HEK293 (cell line): ENCODE measurements at regions not wholly inside any gene's neighbourhood (a gene's known extent, or its start where the extent isn't known, plus 50 kb on each side); places are given as distances from the start of the nearest gene placed in this dataset.

Experiments
- CTCF ChIA-PET: fragments of 350-600 bp; formaldehyde crosslinking; extraction: SDS; loops from one replicate; lab custom pipeline; 2021; ENCODE audit warnings: antibody characterized with exemption; lab: Yijun Ruan, JAX
- POLR2A ChIA-PET: fragments of 300-600 bp; formaldehyde crosslinking; extraction: SDS; loops from one replicate; lab custom pipeline; 2020; ENCODE audit warnings: antibody characterized with exemption, inconsistent platforms; lab: Yijun Ruan, JAX
- H3K27ac ChIP-seq: fragments of 200-500 bp; sonication (Bioruptor generic); 2 replicates; pipeline ENCODE4 v1.5.1; 2014; ENCODE audit warnings: low read depth, low read length, control low read depth, inconsistent platforms; ENCODE audit errors: extremely low read depth
- H3K36me3 ChIP-seq, 2 experiments: fragments of 200-500 bp in 1 of 2; sonication (Bioruptor generic) in 1 of 2; 1 replicate in 1 of 2; 2 replicates in 1 of 2; pipeline ENCODE4 v1.5.1; 2014 to 2017; ENCODE audit warnings: inconsistent platforms in 2 of 2, low read length in 2 of 2; ENCODE audit not compliant: control insufficient read depth in 2 of 2, insufficient read depth in 1 of 2
- H3K4me1 ChIP-seq: fragments of 200-500 bp; sonication (Bioruptor generic); 2 replicates; pipeline ENCODE4 v1.5.1; 2014; ENCODE audit warnings: mild to moderate bottlenecking, low read length, inconsistent platforms; ENCODE audit not compliant: control insufficient read depth, insufficient read depth
- H3K4me3 ChIP-seq: 2 replicates; pipeline ENCODE4 v1.5.1; 2011; ENCODE audit warnings: low read depth, mild to moderate bottlenecking, control low read depth, low read length, moderate library complexity
- H3K9me3 ChIP-seq: fragments of 200-500 bp; sonication (Bioruptor generic); 2 replicates; pipeline ENCODE4 v1.5.1; 2014; ENCODE audit warnings: low read depth, low read length, inconsistent platforms; ENCODE audit not compliant: control insufficient read depth, insufficient read depth
- BCL6B ChIP-seq: fragments of 450-650 bp; formaldehyde crosslinking; IDR thresholded peaks from 2 replicates; pipeline ENCODE4 v1.5.1; 2017; ENCODE audit warnings: missing biosample characterization, missing genetic modification characterization
- CTCF ChIP-seq: fragments of 450-650 bp; formaldehyde crosslinking; IDR thresholded peaks from 2 replicates; pipeline ENCODE4 v1.5.1; 2016; ENCODE audit warnings: missing biosample characterization, missing genetic modification characterization
- GLI4 ChIP-seq: fragments of 450-650 bp; formaldehyde crosslinking; IDR thresholded peaks from 2 replicates; pipeline ENCODE4 v1.5.1; 2016; ENCODE audit warnings: missing biosample characterization, missing genetic modification characterization
- WT1 ChIP-seq: fragments of 450-650 bp; formaldehyde crosslinking; IDR thresholded peaks from 2 replicates; pipeline ENCODE4 v1.5.1; 2016; ENCODE audit warnings: missing biosample characterization, missing genetic modification characterization
- ZBTB1 ChIP-seq: fragments of 450-650 bp; formaldehyde crosslinking; IDR thresholded peaks from 2 replicates; pipeline ENCODE4 v1.5.1; 2016; ENCODE audit warnings: missing biosample characterization, missing genetic modification characterization
- ZBTB48 ChIP-seq: fragments of 450-650 bp; formaldehyde crosslinking; IDR thresholded peaks from 2 replicates; pipeline ENCODE4 v1.5.1; 2016; ENCODE audit warnings: missing biosample characterization, missing genetic modification characterization
- ZFHX2 ChIP-seq: fragments of 450-650 bp; formaldehyde crosslinking; conservative IDR thresholded peaks from 2 replicates; pipeline ENCODE4 v1.5.1; 2016; ENCODE audit warnings: missing biosample characterization, missing genetic modification characterization
- ZFP41 ChIP-seq: fragments of 450-650 bp; formaldehyde crosslinking; IDR thresholded peaks from 2 replicates; pipeline ENCODE4 v1.5.1; 2016; ENCODE audit warnings: missing biosample characterization, missing genetic modification characterization, borderline replicate concordance
- ZNF146 ChIP-seq: fragments of 450-650 bp; formaldehyde crosslinking; IDR thresholded peaks from 2 replicates; pipeline ENCODE4 v1.5.1; 2016; ENCODE audit warnings: missing biosample characterization, missing genetic modification characterization
- ZNF2 ChIP-seq: fragments of 450-650 bp; formaldehyde crosslinking; IDR thresholded peaks from 2 replicates; pipeline ENCODE4 v1.5.1; 2016; ENCODE audit warnings: missing biosample characterization, missing genetic modification characterization
- ZNF423 ChIP-seq: fragments of 450-650 bp; formaldehyde crosslinking; IDR thresholded peaks from 2 replicates; pipeline ENCODE4 v1.5.1; 2016; ENCODE audit warnings: missing biosample characterization, missing genetic modification characterization
- ZNF571 ChIP-seq: fragments of 450-650 bp; formaldehyde crosslinking; IDR thresholded peaks from 2 replicates; pipeline ENCODE4 v1.5.0; 2017; ENCODE audit warnings: missing biosample characterization, missing genetic modification characterization
- ZNF621 ChIP-seq: fragments of 450-650 bp; formaldehyde crosslinking; IDR thresholded peaks from 2 replicates; pipeline ENCODE4 v1.5.1; 2017; ENCODE audit warnings: missing biosample characterization, missing genetic modification characterization
- ZNF701 ChIP-seq: fragments of 450-650 bp; formaldehyde crosslinking; IDR thresholded peaks from 2 replicates; pipeline ENCODE4 v1.5.1; 2016; ENCODE audit warnings: missing biosample characterization, missing genetic modification characterization
- ZNF747 ChIP-seq: fragments of 450-650 bp; formaldehyde crosslinking; IDR thresholded peaks from 2 replicates; pipeline ENCODE4 v1.5.1; 2016; ENCODE audit warnings: missing biosample characterization, missing genetic modification characterization
- ZSCAN4 ChIP-seq: fragments of 450-650 bp; formaldehyde crosslinking; IDR thresholded peaks from 2 replicates; pipeline ENCODE4 v1.5.1; 2017; ENCODE audit warnings: missing biosample characterization, missing genetic modification characterization
- TF ChIP-seq, protein P1 (sequence below): fragments of 450-650 bp; formaldehyde crosslinking; IDR thresholded peaks from 2 replicates; pipeline ENCODE4 v1.5.0; 2017; ENCODE audit warnings: missing biosample characterization, missing genetic modification characterization, borderline replicate concordance
- TF ChIP-seq, protein P2 (sequence below): fragments of 450-650 bp; formaldehyde crosslinking; conservative IDR thresholded peaks from 2 replicates; pipeline ENCODE4 v1.5.1; 2016; ENCODE audit warnings: low read depth, missing biosample characterization, missing genetic modification characterization
- TF ChIP-seq, protein P3 (sequence below): fragments of 450-650 bp; formaldehyde crosslinking; IDR thresholded peaks from 2 replicates; pipeline ENCODE4 v1.5.1; 2016; ENCODE audit warnings: missing biosample characterization, missing genetic modification characterization, low read depth
- TF ChIP-seq, protein P4 (sequence below): fragments of 450-650 bp; formaldehyde crosslinking; IDR thresholded peaks from 2 replicates; pipeline ENCODE4 v1.5.1; 2017; ENCODE audit warnings: missing biosample characterization, missing genetic modification characterization

DNA sequence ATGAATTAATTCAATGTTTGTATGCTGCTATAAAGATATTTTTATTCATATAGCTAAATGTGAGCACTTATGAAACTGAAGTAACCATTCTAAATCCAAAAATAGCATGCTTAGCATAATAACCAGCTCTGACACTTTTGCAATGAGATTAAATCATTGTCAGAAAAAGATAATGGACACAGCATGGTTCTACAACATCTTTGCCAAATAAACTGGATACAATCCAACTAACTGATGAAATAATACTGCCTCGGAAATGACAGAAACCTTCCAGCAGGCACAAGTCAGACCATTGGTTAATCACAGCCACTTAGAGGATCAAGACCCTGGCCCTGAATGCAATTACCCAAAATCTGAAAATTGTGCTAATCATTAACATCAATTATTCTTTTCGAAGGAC, 592.7 kb upstream of the ADGRL4 start (continued):
- TF ChIP-seq, protein P1, sequence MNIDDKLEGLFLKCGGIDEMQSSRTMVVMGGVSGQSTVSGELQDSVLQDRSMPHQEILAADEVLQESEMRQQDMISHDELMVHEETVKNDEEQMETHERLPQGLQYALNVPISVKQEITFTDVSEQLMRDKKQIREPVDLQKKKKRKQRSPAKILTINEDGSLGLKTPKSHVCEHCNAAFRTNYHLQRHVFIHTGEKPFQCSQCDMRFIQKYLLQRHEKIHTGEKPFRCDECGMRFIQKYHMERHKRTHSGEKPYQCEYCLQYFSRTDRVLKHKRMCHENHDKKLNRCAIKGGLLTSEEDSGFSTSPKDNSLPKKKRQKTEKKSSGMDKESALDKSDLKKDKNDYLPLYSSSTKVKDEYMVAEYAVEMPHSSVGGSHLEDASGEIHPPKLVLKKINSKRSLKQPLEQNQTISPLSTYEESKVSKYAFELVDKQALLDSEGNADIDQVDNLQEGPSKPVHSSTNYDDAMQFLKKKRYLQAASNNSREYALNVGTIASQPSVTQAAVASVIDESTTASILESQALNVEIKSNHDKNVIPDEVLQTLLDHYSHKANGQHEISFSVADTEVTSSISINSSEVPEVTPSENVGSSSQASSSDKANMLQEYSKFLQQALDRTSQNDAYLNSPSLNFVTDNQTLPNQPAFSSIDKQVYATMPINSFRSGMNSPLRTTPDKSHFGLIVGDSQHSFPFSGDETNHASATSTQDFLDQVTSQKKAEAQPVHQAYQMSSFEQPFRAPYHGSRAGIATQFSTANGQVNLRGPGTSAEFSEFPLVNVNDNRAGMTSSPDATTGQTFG (tag by site-specific recombination), result no peak
- TF ChIP-seq ZBTB1 (tag by site-specific recombination), result no peak
- no peak for TF ChIP-seq ZNF621 (tag by site-specific recombination)
- TF ChIP-seq GLI4, result no peak
- TF ChIP-seq, protein P2, sequence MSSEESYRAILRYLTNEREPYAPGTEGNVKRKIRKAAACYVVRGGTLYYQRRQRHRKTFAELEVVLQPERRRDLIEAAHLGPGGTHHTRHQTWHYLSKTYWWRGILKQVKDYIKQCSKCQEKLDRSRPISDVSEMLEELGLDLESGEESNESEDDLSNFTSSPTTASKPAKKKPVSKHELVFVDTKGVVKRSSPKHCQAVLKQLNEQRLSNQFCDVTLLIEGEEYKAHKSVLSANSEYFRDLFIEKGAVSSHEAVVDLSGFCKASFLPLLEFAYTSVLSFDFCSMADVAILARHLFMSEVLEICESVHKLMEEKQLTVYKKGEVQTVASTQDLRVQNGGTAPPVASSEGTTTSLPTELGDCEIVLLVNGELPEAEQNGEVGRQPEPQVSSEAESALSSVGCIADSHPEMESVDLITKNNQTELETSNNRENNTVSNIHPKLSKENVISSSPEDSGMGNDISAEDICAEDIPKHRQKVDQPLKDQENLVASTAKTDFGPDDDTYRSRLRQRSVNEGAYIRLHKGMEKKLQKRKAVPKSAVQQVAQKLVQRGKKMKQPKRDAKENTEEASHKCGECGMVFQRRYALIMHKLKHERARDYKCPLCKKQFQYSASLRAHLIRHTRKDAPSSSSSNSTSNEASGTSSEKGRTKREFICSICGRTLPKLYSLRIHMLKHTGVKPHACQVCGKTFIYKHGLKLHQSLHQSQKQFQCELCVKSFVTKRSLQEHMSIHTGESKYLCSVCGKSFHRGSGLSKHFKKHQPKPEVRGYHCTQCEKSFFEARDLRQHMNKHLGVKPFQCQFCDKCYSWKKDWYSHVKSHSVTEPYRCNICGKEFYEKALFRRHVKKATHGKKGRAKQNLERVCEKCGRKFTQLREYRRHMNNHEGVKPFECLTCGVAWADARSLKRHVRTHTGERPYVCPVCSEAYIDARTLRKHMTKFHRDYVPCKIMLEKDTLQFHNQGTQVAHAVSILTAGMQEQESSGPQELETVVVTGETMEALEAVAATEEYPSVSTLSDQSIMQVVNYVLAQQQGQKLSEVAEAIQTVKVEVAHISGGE (tag by site-specific recombination), result no peak
- no peak for TF ChIP-seq ZNF747
- TF ChIP-seq CTCF (tag by site-specific recombination), result no peak
- TF ChIP-seq ZNF701 (tag by site-specific recombination), result no peak
- no peak for TF ChIP-seq ZNF2 (tag by site-specific recombination)
- TF ChIP-seq ZSCAN4 (tag by site-specific recombination), result no peak
- TF ChIP-seq, protein P3, sequence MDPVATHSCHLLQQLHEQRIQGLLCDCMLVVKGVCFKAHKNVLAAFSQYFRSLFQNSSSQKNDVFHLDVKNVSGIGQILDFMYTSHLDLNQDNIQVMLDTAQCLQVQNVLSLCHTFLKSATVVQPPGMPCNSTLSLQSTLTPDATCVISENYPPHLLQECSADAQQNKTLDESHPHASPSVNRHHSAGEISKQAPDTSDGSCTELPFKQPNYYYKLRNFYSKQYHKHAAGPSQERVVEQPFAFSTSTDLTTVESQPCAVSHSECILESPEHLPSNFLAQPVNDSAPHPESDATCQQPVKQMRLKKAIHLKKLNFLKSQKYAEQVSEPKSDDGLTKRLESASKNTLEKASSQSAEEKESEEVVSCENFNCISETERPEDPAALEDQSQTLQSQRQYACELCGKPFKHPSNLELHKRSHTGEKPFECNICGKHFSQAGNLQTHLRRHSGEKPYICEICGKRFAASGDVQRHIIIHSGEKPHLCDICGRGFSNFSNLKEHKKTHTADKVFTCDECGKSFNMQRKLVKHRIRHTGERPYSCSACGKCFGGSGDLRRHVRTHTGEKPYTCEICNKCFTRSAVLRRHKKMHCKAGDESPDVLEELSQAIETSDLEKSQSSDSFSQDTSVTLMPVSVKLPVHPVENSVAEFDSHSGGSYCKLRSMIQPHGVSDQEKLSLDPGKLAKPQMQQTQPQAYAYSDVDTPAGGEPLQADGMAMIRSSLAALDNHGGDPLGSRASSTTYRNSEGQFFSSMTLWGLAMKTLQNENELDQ (tag by site-specific recombination), result no peak

- ChIA-PET CTCF (no interaction called here), POLR2A (no interaction called here)
- H3K27ac ChIP-seq, result no peak overlapping the region
These were observed 589.4 kb upstream of the ADGRL4 start for GRCh38 chr1:79595931-79596330.

More at GRCh38 chr1:79595931-79596330, 589.4 kb upstream of the ADGRL4 start:
- no peaks in the 10 kb centered on the region for H3K4me1 ChIP-seq
- TF ChIP-seq ZNF423 (tag by site-specific recombination), result no peak
- TF ChIP-seq ZFP41, result no peak
- TF ChIP-seq ZFHX2 (tag by site-specific recombination), result no peak
- no peak for TF ChIP-seq WT1 (tag by site-specific recombination)
- TF ChIP-seq, protein P4, sequence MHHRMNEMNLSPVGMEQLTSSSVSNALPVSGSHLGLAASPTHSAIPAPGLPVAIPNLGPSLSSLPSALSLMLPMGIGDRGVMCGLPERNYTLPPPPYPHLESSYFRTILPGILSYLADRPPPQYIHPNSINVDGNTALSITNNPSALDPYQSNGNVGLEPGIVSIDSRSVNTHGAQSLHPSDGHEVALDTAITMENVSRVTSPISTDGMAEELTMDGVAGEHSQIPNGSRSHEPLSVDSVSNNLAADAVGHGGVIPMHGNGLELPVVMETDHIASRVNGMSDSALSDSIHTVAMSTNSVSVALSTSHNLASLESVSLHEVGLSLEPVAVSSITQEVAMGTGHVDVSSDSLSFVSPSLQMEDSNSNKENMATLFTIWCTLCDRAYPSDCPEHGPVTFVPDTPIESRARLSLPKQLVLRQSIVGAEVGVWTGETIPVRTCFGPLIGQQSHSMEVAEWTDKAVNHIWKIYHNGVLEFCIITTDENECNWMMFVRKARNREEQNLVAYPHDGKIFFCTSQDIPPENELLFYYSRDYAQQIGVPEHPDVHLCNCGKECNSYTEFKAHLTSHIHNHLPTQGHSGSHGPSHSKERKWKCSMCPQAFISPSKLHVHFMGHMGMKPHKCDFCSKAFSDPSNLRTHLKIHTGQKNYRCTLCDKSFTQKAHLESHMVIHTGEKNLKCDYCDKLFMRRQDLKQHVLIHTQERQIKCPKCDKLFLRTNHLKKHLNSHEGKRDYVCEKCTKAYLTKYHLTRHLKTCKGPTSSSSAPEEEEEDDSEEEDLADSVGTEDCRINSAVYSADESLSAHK, result no peak
- TF ChIP-seq BCL6B (tag by site-specific recombination), result no peak
- no peak for TF ChIP-seq ZBTB48 (tag by site-specific recombination)
- TF ChIP-seq ZNF146 (tag by site-specific recombination), result no peak
- TF ChIP-seq ZNF571 (tag by site-specific recombination), result no peak
- no peak for TF ChIP-seq GLI4
- no peaks in the 10 kb centered on the region for H3K36me3 ChIP-seq
- no peaks in the 10 kb centered on the region for H3K9me3 ChIP-seq
- no peak overlapping the region for H3K4me3 ChIP-seq
